Loucy (cell line): ENCODE measurements at regions not wholly inside any gene's neighbourhood (a gene's known extent, or its start where the extent isn't known, plus 50 kb on each side); places are given as distances from the start of the nearest gene placed in this dataset.

ENCODE experiments used
- H2AFZ ChIP-seq: fragments of 200-600 bp; sonication (generic); 2 replicates; pipeline ENCODE4 v1.6.0; 2016; ENCODE audit warnings: antibody characterized with exemption, mild to moderate bottlenecking, low read length, moderate library complexity
- H3F3A ChIP-seq: fragments of 200-600 bp; 2 replicates; pipeline ENCODE4 v1.6.0; 2016; ENCODE audit warnings: antibody characterized with exemption, low read depth, mild to moderate bottlenecking
- H3K27me3 ChIP-seq: fragments of 200-600 bp; sonication (generic); 2 replicates; pipeline ENCODE4 v1.6.1; 2014; ENCODE audit warnings: low read length, mild to moderate bottlenecking; ENCODE audit not compliant: insufficient read depth, poor library complexity, severe bottlenecking
- H3K36me3 ChIP-seq: fragments of 200-600 bp; sonication (generic); 2 replicates; pipeline ENCODE4 v1.6.1; 2016; ENCODE audit warnings: low read length; ENCODE audit not compliant: insufficient read depth
- H3K4me1 ChIP-seq: fragments of 200-600 bp; sonication (generic); 2 replicates; pipeline ENCODE4 v1.5.1; 2014; ENCODE audit warnings: low read length, mild to moderate bottlenecking; ENCODE audit not compliant: insufficient read depth, poor library complexity, severe bottlenecking
- H3K4me2 ChIP-seq: fragments of 200-600 bp; sonication (generic); 2 replicates; pipeline ENCODE4 v1.6.0; 2014; ENCODE audit warnings: antibody characterized with exemption, low read length, low read depth, mild to moderate bottlenecking; ENCODE audit not compliant: poor library complexity, severe bottlenecking
- H3K4me3 ChIP-seq: fragments of 200-600 bp; sonication (generic); 2 replicates; pipeline ENCODE4 v1.5.1; 2014; ENCODE audit warnings: low read length, mild to moderate bottlenecking, mixed read lengths; ENCODE audit not compliant: poor library complexity, severe bottlenecking
- H3K79me2 ChIP-seq: fragments of 200-600 bp; sonication (generic); 2 replicates; pipeline ENCODE4 v1.6.1; 2014; ENCODE audit warnings: low read length; ENCODE audit not compliant: insufficient read depth
- H3K9ac ChIP-seq: fragments of 200-600 bp; sonication (generic); 2 replicates; pipeline ENCODE4 v1.6.0; 2014; ENCODE audit warnings: mild to moderate bottlenecking, low read depth, low read length, moderate library complexity; ENCODE audit not compliant: poor library complexity, severe bottlenecking
- H3K9me2 ChIP-seq: fragments of 200-600 bp; sonication (generic); replicated peaks from 2 replicates; pipeline ENCODE4 v1.6.1; 2016; ENCODE audit warnings: low read depth, low read length, mixed read lengths
- H3K9me3 ChIP-seq: fragments of 200-600 bp; sonication (generic); 2 replicates; pipeline ENCODE4 v1.6.1; 2014; ENCODE audit warnings: mild to moderate bottlenecking, antibody characterized with exemption, low read length, low read depth; ENCODE audit not compliant: insufficient read depth
- H4K20me1 ChIP-seq: fragments of 200-600 bp; sonication (generic); 2 replicates; pipeline ENCODE4 v1.6.0; 2014; ENCODE audit warnings: antibody characterized with exemption, low read length, mild to moderate bottlenecking; ENCODE audit not compliant: insufficient read depth, poor library complexity, severe bottlenecking
- CTCF ChIP-seq: fragments of 200-600 bp; sonication (generic); conservative IDR thresholded peaks from 2 replicates; pipeline ENCODE4 v1.5.1; 2014; ENCODE audit warnings: mild to moderate bottlenecking, antibody characterized with exemption, low read length
- EZH2phosphoT487 ChIP-seq: fragments of 200-600 bp; IDR thresholded peaks from 2 replicates; pipeline ENCODE4 v1.6.1; 2018; ENCODE audit warnings: antibody characterized with exemption, mild to moderate bottlenecking, moderate library complexity, borderline replicate concordance

- Histone ChIP-seq H3K4me2 (no peak overlapping the region), H3K9me3 (no peaks in the 10 kb centered on the region), H3K4me3 (no peak overlapping the region), H3F3A (no peaks in the 10 kb centered on the region), H3K4me1 (no peaks in the 10 kb centered on the region), H2AFZ (no peak overlapping the region), H3K36me3 (no peaks in the 10 kb centered on the region), H4K20me1 (no peaks in the 10 kb centered on the region), H3K27me3 (no peaks in the 10 kb centered on the region), H3K79me2 (no peaks in the 10 kb centered on the region), H3K9ac (no peak overlapping the region), H3K9me2 (no peaks in the 10 kb centered on the region)
- TF ChIP-seq CTCF (no peak), EZH2phosphoT487 (no peak)
Observed at GRCh38 chr2:217749008-217749407, 253.8 kb downstream of the TNS1 start.

- Histone ChIP-seq H3K4me2 (no peak overlapping the region), H3K4me3 (no peak overlapping the region), H3K4me1 (no peaks in the 10 kb centered on the region), H4K20me1 (no peaks in the 10 kb centered on the region), H3K9me2 (no peaks in the 10 kb centered on the region), H2AFZ (no peak overlapping the region), H3K79me2 (no peaks in the 10 kb centered on the region), H3K9me3 (no peaks in the 10 kb centered on the region), H3K9ac (no peak overlapping the region), H3F3A (no peaks in the 10 kb centered on the region), H3K36me3 (no peaks in the 10 kb centered on the region), H3K27me3 (no peaks in the 10 kb centered on the region)
- TF ChIP-seq CTCF: no peak
- TF ChIP-seq EZH2phosphoT487: no peak
Observed at GRCh38 chr2:217746808-217747207, 256.0 kb downstream of the TNS1 start.

DNA sequence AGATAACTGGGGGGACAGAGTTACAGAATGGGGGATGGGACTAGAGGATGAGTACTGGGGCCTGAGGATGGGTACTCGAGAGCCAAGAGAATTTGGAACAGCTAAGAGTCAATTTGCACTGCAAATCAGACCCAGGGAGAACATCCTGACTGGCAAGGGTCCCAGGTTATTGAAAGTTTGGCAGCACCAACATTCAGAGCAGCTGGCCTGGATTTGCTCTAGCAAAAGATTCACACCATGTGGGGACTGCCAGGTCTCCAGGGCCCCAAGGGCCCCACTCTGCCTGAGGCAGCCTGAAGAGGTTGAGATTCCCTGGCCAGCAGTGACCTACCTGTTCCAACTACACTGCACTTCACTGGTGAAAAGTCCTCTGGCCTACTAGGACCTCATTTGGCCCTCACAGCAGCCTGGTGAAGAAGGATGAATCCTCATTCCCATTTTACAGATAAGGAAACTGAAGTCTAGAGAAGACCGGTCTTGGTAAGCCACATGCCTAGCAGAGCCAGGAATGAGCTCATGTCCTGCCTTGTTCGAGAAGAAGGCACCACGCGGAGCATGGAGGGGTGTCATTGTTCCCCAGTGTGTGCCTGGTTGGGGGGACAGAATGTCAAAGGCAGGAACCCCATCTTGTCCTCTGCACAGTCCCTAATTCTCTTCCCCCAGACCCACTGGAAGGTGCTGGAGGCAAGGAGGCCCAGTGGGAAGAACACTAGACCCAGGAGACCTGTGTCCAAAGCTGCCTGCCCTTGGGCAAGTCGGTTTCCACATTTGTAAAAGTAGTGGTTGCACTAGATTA, 258.6 kb downstream of the TNS1 start:
- Histone ChIP-seq H3K4me2 (no peak overlapping the region), H3K79me2 (no peaks in the 10 kb centered on the region), H3K36me3 (no peaks in the 10 kb centered on the region), H3F3A (no peaks in the 10 kb centered on the region), H3K4me1 (no peaks in the 10 kb centered on the region), H3K27me3 (no peaks in the 10 kb centered on the region), H3K9me2 (no peaks in the 10 kb centered on the region), H3K4me3 (no peak overlapping the region), H3K9ac (no peak overlapping the region), H2AFZ (no peak overlapping the region), H3K9me3 (no peaks in the 10 kb centered on the region), H4K20me1 (no peaks in the 10 kb centered on the region)
- no peak for TF ChIP-seq EZH2phosphoT487
- no peak for TF ChIP-seq CTCF
